ENCODE measurements at regions not wholly inside any gene's neighbourhood (a gene's known extent, or its start where the extent isn't known, plus 50 kb on each side); places are given as distances from the start of the nearest gene placed in this dataset.

DNA sequence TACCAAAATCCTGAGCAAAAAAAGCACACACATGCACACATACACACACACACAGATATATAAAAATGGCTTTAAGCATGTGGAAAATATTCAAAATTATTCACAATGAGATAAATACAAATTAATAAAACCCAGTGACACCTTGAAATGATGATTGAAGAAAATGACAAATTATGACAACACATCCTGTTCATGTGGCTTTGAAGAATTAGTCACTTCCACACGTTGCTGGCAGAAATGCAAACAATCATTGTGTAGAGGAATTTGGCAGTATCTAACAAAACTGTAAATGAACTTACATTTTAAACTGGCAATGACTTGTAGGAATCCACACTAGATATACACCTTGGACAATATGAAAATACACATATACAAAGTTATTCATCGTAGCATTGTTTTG is 95.8 kb upstream of the RGPD4 start:
- TF ChIP-seq KAT7 (CRISPR knock-in tag; IDR thresholded peaks at IDR 0.05; ENCODE audit: borderline replicate concordance) (no peak), COPS2 (conservative IDR thresholded peaks at IDR 0.05) (no peak), MAFG (tag; conservative IDR thresholded peaks at IDR 0.05) (no peak), POLR2AphosphoS5 (IDR thresholded peaks at IDR 0.05; ENCODE audit: control insufficient read depth, insufficient read depth, low read depth, low read length) (no peak), ERF (CRISPR knock-in tag; IDR thresholded peaks at IDR 0.05) (no peak), CHD4 (IDR thresholded peaks at IDR 0.05; ENCODE audit: insufficient read depth, insufficient replicate concordance, low read depth, low read length, poor library complexity, severe bottlenecking) (no peak), RAD21 (CRISPR knock-in tag; conservative IDR thresholded peaks at IDR 0.05 in 1 of 2, IDR thresholded peaks at IDR 0.05 in 1 of 2) (no peak), GTF2F1 (IDR thresholded peaks at IDR 0.05; ENCODE audit: low read depth, low read length) (no peak), FOSL1 (tag; conservative IDR thresholded peaks at IDR 0.05) (peak; percentile 67), RFX1 (IDR thresholded peaks at IDR 0.05) (no peak)
- TF ChIP-seq, protein P1, sequence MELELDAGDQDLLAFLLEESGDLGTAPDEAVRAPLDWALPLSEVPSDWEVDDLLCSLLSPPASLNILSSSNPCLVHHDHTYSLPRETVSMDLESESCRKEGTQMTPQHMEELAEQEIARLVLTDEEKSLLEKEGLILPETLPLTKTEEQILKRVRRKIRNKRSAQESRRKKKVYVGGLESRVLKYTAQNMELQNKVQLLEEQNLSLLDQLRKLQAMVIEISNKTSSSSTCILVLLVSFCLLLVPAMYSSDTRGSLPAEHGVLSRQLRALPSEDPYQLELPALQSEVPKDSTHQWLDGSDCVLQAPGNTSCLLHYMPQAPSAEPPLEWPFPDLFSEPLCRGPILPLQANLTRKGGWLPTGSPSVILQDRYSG (tag; conservative IDR thresholded peaks at IDR 0.05; ENCODE audit: low read depth), result no peak

All from K562 (cell line).